ENCODE measurements at regions not wholly inside any gene's neighbourhood (a gene's known extent, or its start where the extent isn't known, plus 50 kb on each side); places are given as distances from the start of the nearest gene placed in this dataset.

DNA sequence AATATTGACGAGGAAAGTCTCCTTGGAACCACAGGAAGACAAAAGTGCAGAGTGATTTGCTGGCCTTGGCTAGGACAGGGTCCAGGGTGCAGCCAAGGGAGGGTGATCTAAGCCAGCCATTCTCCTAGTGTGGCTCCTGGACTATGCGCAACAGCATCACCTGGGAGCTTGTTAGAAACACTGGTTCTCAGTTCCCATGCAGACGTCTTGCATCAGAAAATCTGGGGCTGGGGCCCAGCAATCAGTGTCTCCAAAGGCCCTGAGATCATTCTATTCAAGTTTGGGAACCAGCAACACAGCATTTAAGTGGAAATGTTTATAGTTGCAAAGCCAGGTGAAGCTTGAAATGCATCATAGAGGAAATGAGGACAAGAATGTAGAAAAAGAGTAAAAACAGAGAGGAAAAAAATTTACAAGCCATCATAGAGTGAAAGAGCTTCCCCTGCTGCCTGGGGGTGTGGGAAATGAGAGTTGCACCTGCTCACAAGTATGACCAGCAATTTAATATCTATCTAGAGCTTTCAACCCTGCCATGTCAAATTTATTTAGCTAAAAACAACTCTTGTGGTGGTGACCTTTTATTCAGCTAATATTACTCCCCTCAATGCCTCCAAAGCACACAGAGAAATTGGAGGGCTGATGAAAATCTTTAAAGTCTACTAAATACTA is 54.4 kb upstream of the SEC11C start:
- no peak for ATAC-seq
- FAIRE-seq: no peak
- POLR2A ChIA-PET: no interaction called here
- no TSS peak for BruUV-seq (replicated peaks)
- Histone ChIP-seq H4K20me1 (ENCODE audit: insufficient read depth, low read length) (no peaks in the 10 kb centered on the region), H2AFZ (ENCODE audit: low read length) (no peak overlapping the region), H3K9ac (ENCODE audit: insufficient read depth, low read depth, low read length) (no peak overlapping the region), H3K4me2 (ENCODE audit: low read depth, low read length) (no peak overlapping the region), H3K36me3 (replicated peaks in 1 of 2; ENCODE audit: control insufficient read depth in 1 of 2, insufficient read depth in 2 of 2, low read length in 2 of 2) (no peaks in the 10 kb centered on the region), H3K4me3 (replicated peaks in 1 of 3; ENCODE audit: insufficient read depth in 1 of 3, low read depth in 2 of 3, low read length in 3 of 3) (no peak overlapping the region), H3K27ac (ENCODE audit: extremely low read length, insufficient read depth, low read length) (no peak overlapping the region), H3K79me2 (ENCODE audit: insufficient read depth, low read length) (no peaks in the 10 kb centered on the region), H3K9me3 (ENCODE audit: low read length) (no peaks in the 10 kb centered on the region), H3K4me1 (ENCODE audit: insufficient read depth, low read length) (no peaks in the 10 kb centered on the region), H3K27me3 (ENCODE audit: control insufficient read depth in 1 of 2, insufficient read depth in 2 of 2, low read length in 2 of 2) (peaks cover 0 to 18% of the 10 kb centered on the region in 2 experiments; a peak in 4 of 5 replicates)
- DNase-seq (ENCODE audit: low spot score): no peak
- 63% methylated on average over 3 of the region's 3 CpGs for whole genome bisulfite sequencing (ENCODE audit: low lambda C conversion rate)
- intact Hi-C loops (cut with micrococcal nuclease; ENCODE audit: unreplicated experiment) (loop anchor here (2.0 kb wide), 1 partner anchor 318 kb away; no protein-coding TSS in a partner anchor), in situ Hi-C loops (cut with HindIII; ENCODE audit: extremely low pct_ligation_motif_present, low pct_unique_long_range_greater_than_20kb) (loop anchor here (10.0 kb wide), 1 partner anchor 180 kb away; no protein-coding TSS in a partner anchor)
- CTCF ChIA-PET (ENCODE audit: low intra/inter-chr PET ratio, low total read pairs): no interaction called here
- TF ChIP-seq, protein P1, sequence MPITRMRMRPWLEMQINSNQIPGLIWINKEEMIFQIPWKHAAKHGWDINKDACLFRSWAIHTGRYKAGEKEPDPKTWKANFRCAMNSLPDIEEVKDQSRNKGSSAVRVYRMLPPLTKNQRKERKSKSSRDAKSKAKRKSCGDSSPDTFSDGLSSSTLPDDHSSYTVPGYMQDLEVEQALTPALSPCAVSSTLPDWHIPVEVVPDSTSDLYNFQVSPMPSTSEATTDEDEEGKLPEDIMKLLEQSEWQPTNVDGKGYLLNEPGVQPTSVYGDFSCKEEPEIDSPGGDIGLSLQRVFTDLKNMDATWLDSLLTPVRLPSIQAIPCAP (CRISPR knock-in tag; IDR thresholded peaks at IDR 0.05; ENCODE audit: low read depth): no peak
- TF ChIP-seq SNRNP70 (IDR thresholded peaks at IDR 0.05; ENCODE audit: low read depth, low read length): no peak
- TF ChIP-seq, protein P2, sequence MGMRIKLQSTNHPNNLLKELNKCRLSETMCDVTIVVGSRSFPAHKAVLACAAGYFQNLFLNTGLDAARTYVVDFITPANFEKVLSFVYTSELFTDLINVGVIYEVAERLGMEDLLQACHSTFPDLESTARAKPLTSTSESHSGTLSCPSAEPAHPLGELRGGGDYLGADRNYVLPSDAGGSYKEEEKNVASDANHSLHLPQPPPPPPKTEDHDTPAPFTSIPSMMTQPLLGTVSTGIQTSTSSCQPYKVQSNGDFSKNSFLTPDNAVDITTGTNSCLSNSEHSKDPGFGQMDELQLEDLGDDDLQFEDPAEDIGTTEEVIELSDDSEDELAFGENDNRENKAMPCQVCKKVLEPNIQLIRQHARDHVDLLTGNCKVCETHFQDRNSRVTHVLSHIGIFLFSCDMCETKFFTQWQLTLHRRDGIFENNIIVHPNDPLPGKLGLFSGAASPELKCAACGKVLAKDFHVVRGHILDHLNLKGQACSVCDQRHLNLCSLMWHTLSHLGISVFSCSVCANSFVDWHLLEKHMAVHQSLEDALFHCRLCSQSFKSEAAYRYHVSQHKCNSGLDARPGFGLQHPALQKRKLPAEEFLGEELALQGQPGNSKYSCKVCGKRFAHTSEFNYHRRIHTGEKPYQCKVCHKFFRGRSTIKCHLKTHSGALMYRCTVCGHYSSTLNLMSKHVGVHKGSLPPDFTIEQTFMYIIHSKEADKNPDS (CRISPR knock-in tag; IDR thresholded peaks at IDR 0.05): no peak
- no peak for TF ChIP-seq RBM39 (IDR thresholded peaks at IDR 0.05; ENCODE audit: low read depth, low read length, poor library complexity, severe bottlenecking)
- no peak for TF ChIP-seq ISL2 (CRISPR knock-in tag; IDR thresholded peaks at IDR 0.05)
- TF ChIP-seq PHF21A (CRISPR knock-in tag; IDR thresholded peaks at IDR 0.05): no peak
- TF ChIP-seq, protein P3, sequence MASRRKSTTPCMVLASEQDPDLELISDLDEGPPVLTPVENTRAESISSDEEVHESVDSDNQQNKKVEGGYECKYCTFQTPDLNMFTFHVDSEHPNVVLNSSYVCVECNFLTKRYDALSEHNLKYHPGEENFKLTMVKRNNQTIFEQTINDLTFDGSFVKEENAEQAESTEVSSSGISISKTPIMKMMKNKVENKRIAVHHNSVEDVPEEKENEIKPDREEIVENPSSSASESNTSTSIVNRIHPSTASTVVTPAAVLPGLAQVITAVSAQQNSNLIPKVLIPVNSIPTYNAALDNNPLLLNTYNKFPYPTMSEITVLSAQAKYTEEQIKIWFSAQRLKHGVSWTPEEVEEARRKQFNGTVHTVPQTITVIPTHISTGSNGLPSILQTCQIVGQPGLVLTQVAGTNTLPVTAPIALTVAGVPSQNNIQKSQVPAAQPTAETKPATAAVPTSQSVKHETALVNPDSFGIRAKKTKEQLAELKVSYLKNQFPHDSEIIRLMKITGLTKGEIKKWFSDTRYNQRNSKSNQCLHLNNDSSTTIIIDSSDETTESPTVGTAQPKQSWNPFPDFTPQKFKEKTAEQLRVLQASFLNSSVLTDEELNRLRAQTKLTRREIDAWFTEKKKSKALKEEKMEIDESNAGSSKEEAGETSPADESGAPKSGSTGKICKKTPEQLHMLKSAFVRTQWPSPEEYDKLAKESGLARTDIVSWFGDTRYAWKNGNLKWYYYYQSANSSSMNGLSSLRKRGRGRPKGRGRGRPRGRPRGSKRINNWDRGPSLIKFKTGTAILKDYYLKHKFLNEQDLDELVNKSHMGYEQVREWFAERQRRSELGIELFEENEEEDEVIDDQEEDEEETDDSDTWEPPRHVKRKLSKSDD (CRISPR knock-in tag; IDR thresholded peaks at IDR 0.05; ENCODE audit: low read depth): no peak
- TF ChIP-seq RXRA (CRISPR knock-in tag; IDR thresholded peaks at IDR 0.05): no peak
- no peak for TF ChIP-seq ZNF432 (CRISPR knock-in tag; IDR thresholded peaks at IDR 0.05; ENCODE audit: borderline replicate concordance)
- TF ChIP-seq ZNF747 (CRISPR knock-in tag; IDR thresholded peaks at IDR 0.05; ENCODE audit: borderline replicate concordance): no peak
- TF ChIP-seq ZBTB21 (CRISPR knock-in tag; IDR thresholded peaks at IDR 0.05): no peak
- TF ChIP-seq TBX2 (CRISPR knock-in tag; IDR thresholded peaks at IDR 0.05; ENCODE audit: borderline replicate concordance): no peak

All from HepG2 (cell line).